Neural cell (in vitro differentiated cells): ENCODE measurements at regions not wholly inside any gene's neighbourhood (a gene's known extent, or its start where the extent isn't known, plus 50 kb on each side); places are given as distances from the start of the nearest gene placed in this dataset.
A peak's percentile ranks its signal among the peaks of the same experiment; 100 is the strongest.

ENCODE experiments used
- H2AFZ ChIP-seq: fragments of 200-600, 300-800 bp; sonication (generic), shearing (Covaris generic); 2 replicates; pipeline ENCODE4 v1.6.0; 2014; ENCODE audit warnings: low read depth, mild to moderate bottlenecking, antibody characterized with exemption, low read length, moderate library complexity
- H3F3A ChIP-seq: fragments of 200-600 bp; shearing (Covaris generic); 2 replicates; pipeline ENCODE4 v1.6.1; 2016; ENCODE audit warnings: mild to moderate bottlenecking, moderate library complexity, mixed read lengths, antibody characterized with exemption, low read length; ENCODE audit not compliant: insufficient read depth, poor library complexity, severe bottlenecking
- H3K27ac ChIP-seq: fragments of 200-600, 300-800 bp; sonication (generic), shearing (Covaris generic); 2 replicates; pipeline ENCODE4 v1.5.1; 2014; ENCODE audit warnings: mild to moderate bottlenecking, low read length, moderate library complexity
- H3K27me3 ChIP-seq: fragments of 300-800, 200-600 bp; sonication (generic), shearing (Covaris generic); 2 replicates; pipeline ENCODE4 v1.6.0; 2014; ENCODE audit warnings: mild to moderate bottlenecking, low read depth, low read length, moderate library complexity; ENCODE audit not compliant: insufficient read depth
- H3K36me3 ChIP-seq: fragments of 300-800, 200-600 bp; sonication (generic), shearing (Covaris generic); 2 replicates; pipeline ENCODE4 v1.5.1; 2014; ENCODE audit warnings: mild to moderate bottlenecking, antibody characterized with exemption, low read length, moderate library complexity; ENCODE audit not compliant: insufficient read depth
- H3K4me2 ChIP-seq: fragments of 300-800, 200-600 bp; sonication (generic), shearing (Covaris generic); 2 replicates; pipeline ENCODE4 v1.6.0; 2014; ENCODE audit warnings: mild to moderate bottlenecking, low read length
- H3K4me3 ChIP-seq: fragments of 300-800, 200-600 bp; sonication (generic), shearing (Covaris generic); 2 replicates; pipeline ENCODE4 v1.5.1; 2014; ENCODE audit warnings: mild to moderate bottlenecking, low read length, moderate library complexity
- H3K79me2 ChIP-seq: fragments of 200-600 bp; shearing (Covaris generic); replicated peaks from 2 replicates; pipeline ENCODE4 v1.6.0; 2014; ENCODE audit warnings: mild to moderate bottlenecking, low read length, moderate library complexity; ENCODE audit not compliant: insufficient read depth
- H3K9ac ChIP-seq: fragments of 300-800, 200-600 bp; sonication (generic), shearing (Covaris generic); 2 replicates; pipeline ENCODE4 v1.6.1; 2016; ENCODE audit warnings: mild to moderate bottlenecking, low read length, mixed read lengths
- H3K9me2 ChIP-seq: fragments of 200-600 bp; shearing (Covaris generic); 2 replicates; pipeline ENCODE4 v1.6.1; 2016; ENCODE audit warnings: mild to moderate bottlenecking, low read length, mixed read lengths; ENCODE audit not compliant: insufficient read depth
- H3K9me3 ChIP-seq: fragments of 200-600, 300-800 bp; sonication (generic), shearing (Covaris generic); 2 replicates; pipeline ENCODE4 v1.6.1; 2016; ENCODE audit warnings: mild to moderate bottlenecking, mixed run types, low read length, moderate library complexity, mixed read lengths
- H4K20me1 ChIP-seq: fragments of 200-600 bp; shearing (Covaris generic); 2 replicates; pipeline ENCODE4 v1.6.1; 2016; ENCODE audit warnings: mild to moderate bottlenecking, mixed run types; ENCODE audit not compliant: insufficient read depth
- EP300 ChIP-seq: fragments of 450-650 bp; conservative IDR thresholded peaks from 2 replicates; pipeline ENCODE4 v1.6.1; 2014; ENCODE audit warnings: antibody characterized with exemption, mild to moderate bottlenecking, moderate library complexity; ENCODE audit not compliant: poor library complexity, severe bottlenecking
- EZH2 ChIP-seq: fragments of 200-600, 300-800 bp; shearing (Covaris generic), sonication (generic); IDR thresholded peaks from 2 replicates; pipeline ENCODE4 v1.6.1; 2014; ENCODE audit warnings: antibody characterized with exemption, low read length, borderline replicate concordance, mild to moderate bottlenecking; ENCODE audit not compliant: insufficient read depth, poor library complexity, severe bottlenecking
- MXI1 ChIP-seq: fragments of 450-650 bp; conservative IDR thresholded peaks from 2 replicates; pipeline ENCODE4 v1.6.1; 2014; ENCODE audit warnings: antibody characterized with exemption, mild to moderate bottlenecking; ENCODE audit not compliant: poor library complexity, severe bottlenecking
- POLR2AphosphoS5 ChIP-seq: IDR thresholded peaks from 2 replicates; pipeline ENCODE4 v1.6.1; 2012
- RAD21 ChIP-seq: fragments of 450-650 bp; conservative IDR thresholded peaks from 2 replicates; pipeline ENCODE4 v1.6.1; 2014; ENCODE audit warnings: antibody characterized with exemption, mild to moderate bottlenecking, moderate library complexity
- SMC3 ChIP-seq: fragments of 450-650 bp; conservative IDR thresholded peaks from 2 replicates; pipeline ENCODE4 v1.6.1; 2014; ENCODE audit warnings: antibody characterized with exemption, mild to moderate bottlenecking, moderate library complexity; ENCODE audit not compliant: poor library complexity
- TAF1 ChIP-seq: IDR thresholded peaks from 2 replicates; pipeline ENCODE4 v1.6.1; 2012; ENCODE audit warnings: low read depth
- TF ChIP-seq, protein P1 (sequence below): fragments of 450-650 bp; IDR thresholded peaks from 2 replicates; pipeline ENCODE4 v1.5.1; 2014; ENCODE audit warnings: antibody characterized with exemption, mild to moderate bottlenecking, moderate library complexity; ENCODE audit not compliant: poor library complexity, severe bottlenecking
- TF ChIP-seq, protein P2 (sequence below): IDR thresholded peaks from 2 replicates; pipeline ENCODE4 v1.6.1; 2012; ENCODE audit warnings: borderline replicate concordance

- H3K9me3 ChIP-seq: no peaks in the 10 kb centered on the region
- no peaks in the 10 kb centered on the region for H3K27me3 ChIP-seq
- peak overlapping the region; percentile 79 for H3K27ac ChIP-seq
- H3K79me2 ChIP-seq: no peaks in the 10 kb centered on the region
- no peak overlapping the region for H3K4me3 ChIP-seq
- no peaks in the 10 kb centered on the region for H3K36me3 ChIP-seq
- TF ChIP-seq, protein P1, sequence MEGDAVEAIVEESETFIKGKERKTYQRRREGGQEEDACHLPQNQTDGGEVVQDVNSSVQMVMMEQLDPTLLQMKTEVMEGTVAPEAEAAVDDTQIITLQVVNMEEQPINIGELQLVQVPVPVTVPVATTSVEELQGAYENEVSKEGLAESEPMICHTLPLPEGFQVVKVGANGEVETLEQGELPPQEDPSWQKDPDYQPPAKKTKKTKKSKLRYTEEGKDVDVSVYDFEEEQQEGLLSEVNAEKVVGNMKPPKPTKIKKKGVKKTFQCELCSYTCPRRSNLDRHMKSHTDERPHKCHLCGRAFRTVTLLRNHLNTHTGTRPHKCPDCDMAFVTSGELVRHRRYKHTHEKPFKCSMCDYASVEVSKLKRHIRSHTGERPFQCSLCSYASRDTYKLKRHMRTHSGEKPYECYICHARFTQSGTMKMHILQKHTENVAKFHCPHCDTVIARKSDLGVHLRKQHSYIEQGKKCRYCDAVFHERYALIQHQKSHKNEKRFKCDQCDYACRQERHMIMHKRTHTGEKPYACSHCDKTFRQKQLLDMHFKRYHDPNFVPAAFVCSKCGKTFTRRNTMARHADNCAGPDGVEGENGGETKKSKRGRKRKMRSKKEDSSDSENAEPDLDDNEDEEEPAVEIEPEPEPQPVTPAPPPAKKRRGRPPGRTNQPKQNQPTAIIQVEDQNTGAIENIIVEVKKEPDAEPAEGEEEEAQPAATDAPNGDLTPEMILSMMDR: no peak
- no peak for TF ChIP-seq SMC3
- TF ChIP-seq POLR2AphosphoS5: no peak
- TF ChIP-seq, protein P2, sequence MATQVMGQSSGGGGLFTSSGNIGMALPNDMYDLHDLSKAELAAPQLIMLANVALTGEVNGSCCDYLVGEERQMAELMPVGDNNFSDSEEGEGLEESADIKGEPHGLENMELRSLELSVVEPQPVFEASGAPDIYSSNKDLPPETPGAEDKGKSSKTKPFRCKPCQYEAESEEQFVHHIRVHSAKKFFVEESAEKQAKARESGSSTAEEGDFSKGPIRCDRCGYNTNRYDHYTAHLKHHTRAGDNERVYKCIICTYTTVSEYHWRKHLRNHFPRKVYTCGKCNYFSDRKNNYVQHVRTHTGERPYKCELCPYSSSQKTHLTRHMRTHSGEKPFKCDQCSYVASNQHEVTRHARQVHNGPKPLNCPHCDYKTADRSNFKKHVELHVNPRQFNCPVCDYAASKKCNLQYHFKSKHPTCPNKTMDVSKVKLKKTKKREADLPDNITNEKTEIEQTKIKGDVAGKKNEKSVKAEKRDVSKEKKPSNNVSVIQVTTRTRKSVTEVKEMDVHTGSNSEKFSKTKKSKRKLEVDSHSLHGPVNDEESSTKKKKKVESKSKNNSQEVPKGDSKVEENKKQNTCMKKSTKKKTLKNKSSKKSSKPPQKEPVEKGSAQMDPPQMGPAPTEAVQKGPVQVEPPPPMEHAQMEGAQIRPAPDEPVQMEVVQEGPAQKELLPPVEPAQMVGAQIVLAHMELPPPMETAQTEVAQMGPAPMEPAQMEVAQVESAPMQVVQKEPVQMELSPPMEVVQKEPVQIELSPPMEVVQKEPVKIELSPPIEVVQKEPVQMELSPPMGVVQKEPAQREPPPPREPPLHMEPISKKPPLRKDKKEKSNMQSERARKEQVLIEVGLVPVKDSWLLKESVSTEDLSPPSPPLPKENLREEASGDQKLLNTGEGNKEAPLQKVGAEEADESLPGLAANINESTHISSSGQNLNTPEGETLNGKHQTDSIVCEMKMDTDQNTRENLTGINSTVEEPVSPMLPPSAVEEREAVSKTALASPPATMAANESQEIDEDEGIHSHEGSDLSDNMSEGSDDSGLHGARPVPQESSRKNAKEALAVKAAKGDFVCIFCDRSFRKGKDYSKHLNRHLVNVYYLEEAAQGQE: no peak
- TF ChIP-seq MXI1: no peak
- no peak for TF ChIP-seq TAF1
- no peak for TF ChIP-seq EP300
- TF ChIP-seq EZH2: no peak
- no peak for TF ChIP-seq RAD21
- no peak overlapping the region for H3K4me2 ChIP-seq
- no peaks in the 10 kb centered on the region for H3K9me2 ChIP-seq
- H2AFZ ChIP-seq: no peak overlapping the region
- H3F3A ChIP-seq: no peaks in the 10 kb centered on the region
- H3K9ac ChIP-seq: no peak overlapping the region
- H4K20me1 ChIP-seq: no peaks in the 10 kb centered on the region
These were observed 68.4 kb upstream of the ADO start for GRCh38 chr10:62736168-62736546.

- Histone ChIP-seq H3K4me2 (no peak overlapping the region), H4K20me1 (no peaks in the 10 kb centered on the region), H3K79me2 (no peaks in the 10 kb centered on the region), H3K9ac (no peak overlapping the region), H3K27ac (no peak overlapping the region), H3K36me3 (no peaks in the 10 kb centered on the region), H3K27me3 (no peaks in the 10 kb centered on the region), H3K9me2 (no peaks in the 10 kb centered on the region), H3K4me3 (no peak overlapping the region), H3K9me3 (no peaks in the 10 kb centered on the region), H3F3A (no peaks in the 10 kb centered on the region), H2AFZ (no peak overlapping the region)
- TF ChIP-seq TAF1 (no peak), POLR2AphosphoS5 (no peak), EP300 (no peak), SMC3 (no peak)
- TF ChIP-seq, protein P2: no peak
These were observed 65.6 kb upstream of the ADO start for GRCh38 chr10:62738916-62739315.
